Fibroblast of lung (primary cell): ENCODE measurements at regions not wholly inside any gene's neighbourhood (a gene's known extent, or its start where the extent isn't known, plus 50 kb on each side); places are given as distances from the start of the nearest gene placed in this dataset.

ENCODE experiments used
- EZH2 ChIP-seq: IDR thresholded peaks from 2 replicates; pipeline ENCODE4 v1.5.1; 2012; ENCODE audit warnings: low read length, control low read depth, mild to moderate bottlenecking; ENCODE audit errors: missing control alignments
- TF ChIP-seq, protein P1 (sequence below), 2 donors: IDR thresholded peaks in 1 of 2; conservative IDR thresholded peaks in 1 of 2; 1 replicate in 1 of 2; 2 replicates in 1 of 2; pipeline ENCODE4 v1.5.1; 2011 to 2012; ENCODE audit warnings: low read length in 2 of 2, control low read depth in 1 of 2, inconsistent platforms in 1 of 2, low read depth in 1 of 2, mild to moderate bottlenecking in 1 of 2

DNA sequence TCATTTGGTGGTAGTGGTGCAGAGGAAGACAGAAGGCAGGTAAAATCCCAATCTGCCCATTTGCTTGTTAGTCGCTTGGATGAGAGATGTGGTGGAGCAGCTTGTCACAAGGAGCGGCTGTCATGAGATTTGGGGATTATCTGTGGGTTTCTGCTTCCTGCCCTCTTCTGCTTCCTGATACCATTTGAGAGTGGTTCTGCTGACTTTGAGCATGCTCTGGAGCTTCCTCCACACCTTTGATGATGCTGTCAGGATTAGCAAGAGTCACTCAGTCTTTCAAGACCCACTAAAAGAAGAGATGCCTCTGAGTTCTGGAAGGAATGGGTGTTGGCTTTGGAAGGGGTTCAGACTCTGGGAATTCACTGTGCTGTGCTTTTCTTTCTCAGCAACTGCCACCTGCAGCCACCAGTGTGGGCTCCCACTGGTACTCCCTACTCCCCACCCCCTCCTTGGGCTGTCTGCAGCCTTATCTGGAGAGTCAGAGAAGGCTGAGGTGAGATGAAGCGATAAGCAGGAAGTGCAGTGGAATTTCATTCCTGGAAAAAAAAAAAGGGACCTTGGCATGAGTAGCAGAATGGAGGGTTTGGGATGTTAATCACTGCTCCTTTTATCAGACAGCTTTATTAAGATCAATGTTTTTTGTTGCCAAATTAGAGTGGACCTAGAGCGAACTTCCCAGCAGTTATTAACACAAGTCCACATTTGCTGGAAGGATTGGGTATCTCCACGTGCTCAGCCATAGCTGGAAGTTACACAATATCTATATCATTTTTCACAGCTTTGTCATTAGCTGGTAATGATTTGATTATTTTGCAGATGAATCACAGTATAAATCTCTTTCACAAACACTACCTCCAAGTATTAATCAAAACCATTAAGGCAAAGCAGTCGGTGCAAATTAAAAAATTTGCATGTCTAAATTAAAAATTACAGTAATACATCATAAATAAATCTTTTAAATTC lies 233.0 kb upstream of the SATB1 start:
- TF ChIP-seq, protein P1, sequence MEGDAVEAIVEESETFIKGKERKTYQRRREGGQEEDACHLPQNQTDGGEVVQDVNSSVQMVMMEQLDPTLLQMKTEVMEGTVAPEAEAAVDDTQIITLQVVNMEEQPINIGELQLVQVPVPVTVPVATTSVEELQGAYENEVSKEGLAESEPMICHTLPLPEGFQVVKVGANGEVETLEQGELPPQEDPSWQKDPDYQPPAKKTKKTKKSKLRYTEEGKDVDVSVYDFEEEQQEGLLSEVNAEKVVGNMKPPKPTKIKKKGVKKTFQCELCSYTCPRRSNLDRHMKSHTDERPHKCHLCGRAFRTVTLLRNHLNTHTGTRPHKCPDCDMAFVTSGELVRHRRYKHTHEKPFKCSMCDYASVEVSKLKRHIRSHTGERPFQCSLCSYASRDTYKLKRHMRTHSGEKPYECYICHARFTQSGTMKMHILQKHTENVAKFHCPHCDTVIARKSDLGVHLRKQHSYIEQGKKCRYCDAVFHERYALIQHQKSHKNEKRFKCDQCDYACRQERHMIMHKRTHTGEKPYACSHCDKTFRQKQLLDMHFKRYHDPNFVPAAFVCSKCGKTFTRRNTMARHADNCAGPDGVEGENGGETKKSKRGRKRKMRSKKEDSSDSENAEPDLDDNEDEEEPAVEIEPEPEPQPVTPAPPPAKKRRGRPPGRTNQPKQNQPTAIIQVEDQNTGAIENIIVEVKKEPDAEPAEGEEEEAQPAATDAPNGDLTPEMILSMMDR (conservative IDR thresholded peaks at IDR 0.05 in 1 of 2, IDR thresholded peaks at IDR 0.05 in 1 of 2; ENCODE audit: low read depth in 1 of 2, low read length in 2 of 2): no peak
- TF ChIP-seq EZH2: no peak
